Liver (tissue), 8 donors: ENCODE measurements at regions not wholly inside any gene's neighbourhood (a gene's known extent, or its start where the extent isn't known, plus 50 kb on each side); places are given as distances from the start of the nearest gene placed in this dataset.

Experiments used
- DNase-seq: peaks from one replicate; pipeline ENCODE4 v3.0.0-alpha.2; 2017; ENCODE audit warnings: low spot score
- H3K27ac ChIP-seq, 2 donors: one replicate each; pipeline ENCODE4 v1.7.0; 2013; ENCODE audit warnings: inconsistent platforms in 2 of 2, low read length in 2 of 2, control low read depth in 1 of 2, low read depth in 1 of 2, mild to moderate bottlenecking in 1 of 2
- H3K27me3 ChIP-seq, 4 donors: one replicate each; pipeline versions ENCODE4 v1.6.1 to v1.7.0; 2013; ENCODE audit warnings: low read length in 3 of 4, inconsistent platforms in 1 of 4, mild to moderate bottlenecking in 1 of 4, moderate library complexity in 1 of 4; ENCODE audit not compliant: control insufficient read depth in 4 of 4, insufficient read depth in 4 of 4
- H3K36me3 ChIP-seq, 4 donors: one replicate each; pipeline versions ENCODE4 v1.6.1 to v1.7.0; 2013; ENCODE audit warnings: low read length in 3 of 4, mild to moderate bottlenecking in 3 of 4, low read depth in 1 of 4, moderate library complexity in 1 of 4; ENCODE audit not compliant: control insufficient read depth in 4 of 4, insufficient read depth in 3 of 4
- H3K4me1 ChIP-seq, 4 donors: one replicate each; pipeline versions ENCODE4 v1.6.1 to v1.7.0; 2013; ENCODE audit warnings: low read length in 3 of 4, mild to moderate bottlenecking in 3 of 4, moderate library complexity in 1 of 4; ENCODE audit not compliant: control insufficient read depth in 4 of 4, insufficient read depth in 4 of 4
- H3K4me3 ChIP-seq, 3 donors: one replicate each; pipeline versions ENCODE4 v1.6.1 to v1.7.0; 2013; ENCODE audit warnings: low read length in 3 of 3, control low read depth in 1 of 3, low read depth in 1 of 3, mild to moderate bottlenecking in 1 of 3
- H3K9ac ChIP-seq, 2 donors: one replicate each; pipeline ENCODE4 v1.7.0; 2013; ENCODE audit warnings: low read length in 2 of 2, mild to moderate bottlenecking in 2 of 2, moderate library complexity in 2 of 2, control low read depth in 1 of 2, low read depth in 1 of 2
- H3K9me3 ChIP-seq, 4 donors: one replicate each; pipeline versions ENCODE4 v1.6.1 to v1.7.0; 2013; ENCODE audit warnings: low read length in 3 of 4; ENCODE audit not compliant: control insufficient read depth in 4 of 4
- EGR1 ChIP-seq, 2 donors: IDR thresholded peaks; 2 replicates each; pipeline ENCODE4 v1.6.1; 2016 to 2018; ENCODE audit warnings: antibody characterized with exemption in 2 of 2, low read depth in 2 of 2
- FOXA1 ChIP-seq: IDR thresholded peaks from 2 replicates; pipeline ENCODE4 v1.6.1; 2016; ENCODE audit warnings: antibody characterized with exemption
- FOXA2 ChIP-seq: IDR thresholded peaks from 2 replicates; pipeline ENCODE4 v1.6.1; 2016; ENCODE audit warnings: antibody characterized with exemption
- GABPA ChIP-seq, 2 donors: IDR thresholded peaks in 1 of 2; conservative IDR thresholded peaks in 1 of 2; 2 replicates each; pipeline ENCODE4 v1.6.1; 2016; ENCODE audit warnings: antibody characterized with exemption in 2 of 2, mild to moderate bottlenecking in 1 of 2, moderate library complexity in 1 of 2
- HNF4A ChIP-seq, 2 donors: conservative IDR thresholded peaks; 2 replicates each; pipeline ENCODE4 v1.6.1; 2016; ENCODE audit warnings: antibody characterized with exemption in 2 of 2, mild to moderate bottlenecking in 2 of 2
- HNF4G ChIP-seq: IDR thresholded peaks from 2 replicates; pipeline ENCODE4 v1.6.1; 2016; ENCODE audit warnings: antibody characterized with exemption
- JUND ChIP-seq, 2 donors: IDR thresholded peaks; 2 replicates each; pipeline ENCODE4 v1.6.1; 2016; ENCODE audit warnings: antibody characterized with exemption in 2 of 2
- NR2F2 ChIP-seq: IDR thresholded peaks from 2 replicates; pipeline ENCODE4 v1.6.1; 2016; ENCODE audit warnings: antibody characterized with exemption
- RAD21 ChIP-seq, 2 donors: IDR thresholded peaks; 2 replicates each; pipeline ENCODE4 v1.6.1; 2016; ENCODE audit warnings: antibody characterized with exemption in 2 of 2, mild to moderate bottlenecking in 2 of 2
- RXRA ChIP-seq, 2 donors: IDR thresholded peaks; 2 replicates each; pipeline ENCODE4 v1.6.1; 2017 to 2018; ENCODE audit warnings: antibody characterized with exemption in 2 of 2, mild to moderate bottlenecking in 1 of 2
- SP1 ChIP-seq: IDR thresholded peaks from 2 replicates; pipeline ENCODE4 v1.6.1; 2018; ENCODE audit warnings: antibody characterized with exemption, mild to moderate bottlenecking
- TAF1 ChIP-seq: conservative IDR thresholded peaks from 2 replicates; pipeline ENCODE4 v1.6.1; 2016; ENCODE audit warnings: antibody characterized with exemption, mild to moderate bottlenecking
- YY1 ChIP-seq: IDR thresholded peaks from 2 replicates; pipeline ENCODE4 v1.6.1; 2016; ENCODE audit warnings: antibody characterized with exemption, mild to moderate bottlenecking
- WGBS: extraction: QIAGEN DNeasy Blood & Tissue Kit; methylation state at CpG from one replicate; pipeline ENCODE4 v1.1.7; 2013; 5-methylcytosine and 5-hydroxymethylcytosine counted together
- TF ChIP-seq, protein P1 (sequence below): IDR thresholded peaks from 2 replicates; pipeline ENCODE4 v1.6.1; 2016; ENCODE audit warnings: antibody characterized with exemption, mild to moderate bottlenecking
- TF ChIP-seq, protein P2 (sequence below): IDR thresholded peaks from 2 replicates; pipeline ENCODE4 v1.6.1; 2016; ENCODE audit warnings: antibody characterized with exemption
- TF ChIP-seq, protein P3 (sequence below): IDR thresholded peaks from 2 replicates; pipeline ENCODE4 v1.6.1; 2016; ENCODE audit warnings: antibody characterized with exemption
- TF ChIP-seq, protein P4 (sequence below): fragments of 150-350 bp; IDR thresholded peaks from 2 replicates; pipeline ENCODE4 v1.5.1; 2017; ENCODE audit warnings: improper control_type of control experiment, low read depth, low read length; ENCODE audit not compliant: missing input control
- TF ChIP-seq, protein P5 (sequence below): IDR thresholded peaks from 2 replicates; pipeline ENCODE4 v1.6.1; 2016; ENCODE audit warnings: antibody characterized with exemption
- donor health status: healthy.
- donor health status: healthy.
- donor health status: healthy.
- donor health status: healthy.
- donor health status: healthy.

DNA sequence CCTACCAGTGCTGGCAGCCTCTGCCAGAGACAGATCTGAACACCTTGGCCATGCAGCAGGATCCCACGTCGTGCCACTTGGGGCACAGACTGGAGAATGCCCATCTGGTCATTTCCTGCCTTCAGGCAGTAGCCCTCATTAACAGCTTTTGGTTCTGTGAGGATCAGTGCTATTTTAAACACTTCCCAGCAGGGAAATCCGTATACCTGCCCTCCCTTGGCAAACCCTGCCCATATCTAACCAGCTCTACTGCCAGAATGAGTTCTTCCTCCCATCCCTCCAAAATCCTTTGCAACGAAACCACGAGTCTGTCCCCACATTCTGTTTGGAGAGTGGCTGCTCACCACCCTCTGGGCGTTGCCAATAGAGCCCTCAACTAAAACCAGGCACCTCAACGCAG, 245.7 kb downstream of the ENGASE start (continued):
- no peak for TF ChIP-seq TAF1

DNA sequence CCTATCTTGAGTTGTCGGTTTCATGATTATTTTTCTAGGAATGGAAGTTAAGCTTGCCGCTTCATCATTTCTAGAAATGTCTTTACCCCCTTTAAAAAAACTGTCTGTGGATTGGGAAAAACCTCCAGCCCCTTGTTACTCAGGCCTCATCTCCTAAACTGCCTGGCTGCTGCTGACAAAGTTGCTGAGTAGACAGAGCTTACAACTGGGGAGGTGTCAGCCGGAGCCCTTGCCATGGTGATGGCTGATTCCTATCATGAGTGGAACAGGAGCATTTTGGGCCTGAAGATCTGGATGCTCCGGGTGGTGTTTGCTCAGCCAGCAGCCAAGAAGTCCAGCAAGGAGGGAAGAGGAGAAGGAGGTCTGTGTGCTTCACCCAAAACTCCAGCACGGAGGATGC, 243.3 kb downstream of the ENGASE start:
- no peaks in the 10 kb centered on the region for H3K9me3 ChIP-seq
- no peak overlapping the region for H3K4me3 ChIP-seq
- no peak overlapping the region for H3K27ac ChIP-seq
- WGBS = 77% methylated on average over 5 of the region's 5 CpGs
- peaks cover 0 to 4% (median under 1%) of the 10 kb centered on the region in 4 donors for H3K27me3 ChIP-seq
- no peaks in the 10 kb centered on the region for H3K36me3 ChIP-seq
- DNase-seq = no peak
- TF ChIP-seq NR2F2 (no peak), FOXA1 (no peak), FOXA2 (no peak), RXRA (IDR thresholded peaks at IDR 0.05) (no peak), TAF1 (no peak), SP1 (no peak), EGR1 (IDR thresholded peaks at IDR 0.05; ENCODE audit: low read depth in 2 of 2) (no peak), RAD21 (IDR thresholded peaks at IDR 0.05) (no peak), HNF4A (conservative IDR thresholded peaks at IDR 0.05) (no peak), JUND (IDR thresholded peaks at IDR 0.05) (no peak), YY1 (no peak), HNF4G (no peak), GABPA (IDR thresholded peaks at IDR 0.05 in 1 of 2, conservative IDR thresholded peaks at IDR 0.05 in 1 of 2) (no peak)
- TF ChIP-seq, protein P1, sequence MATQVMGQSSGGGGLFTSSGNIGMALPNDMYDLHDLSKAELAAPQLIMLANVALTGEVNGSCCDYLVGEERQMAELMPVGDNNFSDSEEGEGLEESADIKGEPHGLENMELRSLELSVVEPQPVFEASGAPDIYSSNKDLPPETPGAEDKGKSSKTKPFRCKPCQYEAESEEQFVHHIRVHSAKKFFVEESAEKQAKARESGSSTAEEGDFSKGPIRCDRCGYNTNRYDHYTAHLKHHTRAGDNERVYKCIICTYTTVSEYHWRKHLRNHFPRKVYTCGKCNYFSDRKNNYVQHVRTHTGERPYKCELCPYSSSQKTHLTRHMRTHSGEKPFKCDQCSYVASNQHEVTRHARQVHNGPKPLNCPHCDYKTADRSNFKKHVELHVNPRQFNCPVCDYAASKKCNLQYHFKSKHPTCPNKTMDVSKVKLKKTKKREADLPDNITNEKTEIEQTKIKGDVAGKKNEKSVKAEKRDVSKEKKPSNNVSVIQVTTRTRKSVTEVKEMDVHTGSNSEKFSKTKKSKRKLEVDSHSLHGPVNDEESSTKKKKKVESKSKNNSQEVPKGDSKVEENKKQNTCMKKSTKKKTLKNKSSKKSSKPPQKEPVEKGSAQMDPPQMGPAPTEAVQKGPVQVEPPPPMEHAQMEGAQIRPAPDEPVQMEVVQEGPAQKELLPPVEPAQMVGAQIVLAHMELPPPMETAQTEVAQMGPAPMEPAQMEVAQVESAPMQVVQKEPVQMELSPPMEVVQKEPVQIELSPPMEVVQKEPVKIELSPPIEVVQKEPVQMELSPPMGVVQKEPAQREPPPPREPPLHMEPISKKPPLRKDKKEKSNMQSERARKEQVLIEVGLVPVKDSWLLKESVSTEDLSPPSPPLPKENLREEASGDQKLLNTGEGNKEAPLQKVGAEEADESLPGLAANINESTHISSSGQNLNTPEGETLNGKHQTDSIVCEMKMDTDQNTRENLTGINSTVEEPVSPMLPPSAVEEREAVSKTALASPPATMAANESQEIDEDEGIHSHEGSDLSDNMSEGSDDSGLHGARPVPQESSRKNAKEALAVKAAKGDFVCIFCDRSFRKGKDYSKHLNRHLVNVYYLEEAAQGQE = no peak
- TF ChIP-seq, protein P2, sequence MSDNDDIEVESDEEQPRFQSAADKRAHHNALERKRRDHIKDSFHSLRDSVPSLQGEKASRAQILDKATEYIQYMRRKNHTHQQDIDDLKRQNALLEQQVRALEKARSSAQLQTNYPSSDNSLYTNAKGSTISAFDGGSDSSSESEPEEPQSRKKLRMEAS = no peak
- TF ChIP-seq, protein P3, sequence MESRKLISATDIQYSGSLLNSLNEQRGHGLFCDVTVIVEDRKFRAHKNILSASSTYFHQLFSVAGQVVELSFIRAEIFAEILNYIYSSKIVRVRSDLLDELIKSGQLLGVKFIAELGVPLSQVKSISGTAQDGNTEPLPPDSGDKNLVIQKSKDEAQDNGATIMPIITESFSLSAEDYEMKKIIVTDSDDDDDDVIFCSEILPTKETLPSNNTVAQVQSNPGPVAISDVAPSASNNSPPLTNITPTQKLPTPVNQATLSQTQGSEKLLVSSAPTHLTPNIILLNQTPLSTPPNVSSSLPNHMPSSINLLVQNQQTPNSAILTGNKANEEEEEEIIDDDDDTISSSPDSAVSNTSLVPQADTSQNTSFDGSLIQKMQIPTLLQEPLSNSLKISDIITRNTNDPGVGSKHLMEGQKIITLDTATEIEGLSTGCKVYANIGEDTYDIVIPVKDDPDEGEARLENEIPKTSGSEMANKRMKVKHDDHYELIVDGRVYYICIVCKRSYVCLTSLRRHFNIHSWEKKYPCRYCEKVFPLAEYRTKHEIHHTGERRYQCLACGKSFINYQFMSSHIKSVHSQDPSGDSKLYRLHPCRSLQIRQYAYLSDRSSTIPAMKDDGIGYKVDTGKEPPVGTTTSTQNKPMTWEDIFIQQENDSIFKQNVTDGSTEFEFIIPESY = no peak
- TF ChIP-seq, protein P4, sequence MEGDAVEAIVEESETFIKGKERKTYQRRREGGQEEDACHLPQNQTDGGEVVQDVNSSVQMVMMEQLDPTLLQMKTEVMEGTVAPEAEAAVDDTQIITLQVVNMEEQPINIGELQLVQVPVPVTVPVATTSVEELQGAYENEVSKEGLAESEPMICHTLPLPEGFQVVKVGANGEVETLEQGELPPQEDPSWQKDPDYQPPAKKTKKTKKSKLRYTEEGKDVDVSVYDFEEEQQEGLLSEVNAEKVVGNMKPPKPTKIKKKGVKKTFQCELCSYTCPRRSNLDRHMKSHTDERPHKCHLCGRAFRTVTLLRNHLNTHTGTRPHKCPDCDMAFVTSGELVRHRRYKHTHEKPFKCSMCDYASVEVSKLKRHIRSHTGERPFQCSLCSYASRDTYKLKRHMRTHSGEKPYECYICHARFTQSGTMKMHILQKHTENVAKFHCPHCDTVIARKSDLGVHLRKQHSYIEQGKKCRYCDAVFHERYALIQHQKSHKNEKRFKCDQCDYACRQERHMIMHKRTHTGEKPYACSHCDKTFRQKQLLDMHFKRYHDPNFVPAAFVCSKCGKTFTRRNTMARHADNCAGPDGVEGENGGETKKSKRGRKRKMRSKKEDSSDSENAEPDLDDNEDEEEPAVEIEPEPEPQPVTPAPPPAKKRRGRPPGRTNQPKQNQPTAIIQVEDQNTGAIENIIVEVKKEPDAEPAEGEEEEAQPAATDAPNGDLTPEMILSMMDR = no peak
- TF ChIP-seq, protein P5, sequence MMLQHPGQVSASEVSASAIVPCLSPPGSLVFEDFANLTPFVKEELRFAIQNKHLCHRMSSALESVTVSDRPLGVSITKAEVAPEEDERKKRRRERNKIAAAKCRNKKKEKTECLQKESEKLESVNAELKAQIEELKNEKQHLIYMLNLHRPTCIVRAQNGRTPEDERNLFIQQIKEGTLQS = no peak
- no peaks in the 10 kb centered on the region for H3K4me1 ChIP-seq
- no peak overlapping the region for H3K9ac ChIP-seq
